Activated CD4-positive, alpha-beta T cell treated with anti-CD3 and anti-CD28 coated beads for 24 hours (primary cell): ENCODE measurements at regions not wholly inside any gene's neighbourhood (a gene's known extent, or its start where the extent isn't known, plus 50 kb on each side); places are given as distances from the start of the nearest gene placed in this dataset.

Source experiments
- DNase-seq, 2 donors: peaks; one replicate each; pipeline ENCODE4 v3.0.0-alpha.2; 2020; ENCODE audit warnings: low read depth in 2 of 2

GRCh38 chr2:125042727-125043126 is 1017.6 kb downstream of the CNTNAP5 start:
- no peak for DNase-seq

- DNase-seq = no peak
These were observed 1045.8 kb downstream of the CNTNAP5 start for GRCh38 chr2:125070726-125071505.

- DNase-seq = no peak
These were observed 1048.4 kb downstream of the CNTNAP5 start for GRCh38 chr2:125073440-125073839.

- DNase-seq = no peak
These were observed 1060.8 kb downstream of the CNTNAP5 start for GRCh38 chr2:125085904-125086303.

- no peak for DNase-seq
These were observed 1061.5 kb downstream of the CNTNAP5 start for GRCh38 chr2:125086313-125087184.

GRCh38 chr2:125092276-125093009 is 1067.4 kb downstream of the CNTNAP5 start:
- no peak for DNase-seq

GRCh38 chr2:125095826-125096225 is 1070.7 kb downstream of the CNTNAP5 start:
- DNase-seq = no peak

GRCh38 chr2:125106710-125107109 is 1081.6 kb downstream of the CNTNAP5 start:
- no peak for DNase-seq

GRCh38 chr2:125107446-125107845 is 1082.4 kb downstream of the CNTNAP5 start:
- no peak for DNase-seq

- no peak for DNase-seq
These were observed 1083.2 kb downstream of the CNTNAP5 start for GRCh38 chr2:125108251-125108650.

- no peak for DNase-seq
These were observed 1100.8 kb downstream of the CNTNAP5 start for GRCh38 chr2:125125902-125126301.

- DNase-seq = no peak
These were observed 1135.9 kb downstream of the CNTNAP5 start for GRCh38 chr2:125160947-125161346.

GRCh38 chr2:125167152-125167551 is 1142.1 kb downstream of the CNTNAP5 start:
- DNase-seq = no peak

GRCh38 chr2:125167820-125168219 is 1142.7 kb downstream of the CNTNAP5 start:
- DNase-seq = no peak

- DNase-seq = no peak
These were observed 1143.4 kb downstream of the CNTNAP5 start for GRCh38 chr2:125168442-125168841.

GRCh38 chr2:125169022-125169763 is 1144.1 kb downstream of the CNTNAP5 start:
- DNase-seq = no peak

- DNase-seq = no peak
These were observed 1144.7 kb downstream of the CNTNAP5 start for GRCh38 chr2:125169764-125170146.

- DNase-seq = no peak
These were observed 1147.1 kb downstream of the CNTNAP5 start for GRCh38 chr2:125172181-125172580.

- no peak for DNase-seq
These were observed 1150.3 kb downstream of the CNTNAP5 start for GRCh38 chr2:125175415-125175814.

- no peak for DNase-seq
These were observed 1160.7 kb downstream of the CNTNAP5 start for GRCh38 chr2:125185691-125186270.

GRCh38 chr2:125207431-125207830 is 1182.3 kb downstream of the CNTNAP5 start:
- DNase-seq = no peak
